K562 (cell line): ENCODE measurements at regions not wholly inside any gene's neighbourhood (a gene's known extent, or its start where the extent isn't known, plus 50 kb on each side); places are given as distances from the start of the nearest gene placed in this dataset.

ENCODE experiments used
- ATAC-seq: fragments of 200-7000 bp; cut with Tn5 transposase; 3 replicates; pipeline ENCODE4 v1.9.1; 2020; ENCODE audit warnings: moderate library complexity
- BruUV-seq: library from RNA; stranded (reverse); fragments of 400-500 nt; replicated peaks from 2 replicates; lab custom pipeline; 2021; lab: Mats Ljungman, UMichigan
- CTCF ChIA-PET: fragments of 300-600 bp; formaldehyde crosslinking; extraction: SDS; loops from one replicate; lab custom pipeline; 2021; ENCODE audit warnings: low intra/inter-chr PET ratio; lab: Yijun Ruan, JAX
- POLR2A ChIA-PET: fragments of 300-600, 350-650 bp; sonication (Branson Sonifier 250); formaldehyde crosslinking; extraction: SDS; loops from one replicate; lab custom pipeline; 2021; ENCODE audit warnings: antibody characterized with exemption, inconsistent platforms; lab: Yijun Ruan, JAX
- DNase-seq, 4 experiments: peaks; one replicate each; pipeline versions ENCODE4 v3.0.0 to v3.0.0-alpha.2; 2011 to 2018; ENCODE audit warnings: low spot score in 3 of 4, mixed read lengths in 3 of 4; ENCODE audit errors: extremely low read depth in 1 of 4
- FAIRE-seq: peaks from 2 replicates; lab custom pipeline; 2011; peaks lifted over from hg19 to GRCh38; lab: Jason Lieb, UNC
- H2AFZ ChIP-seq: 2 replicates; pipeline ENCODE4 v1.6.0; 2011; ENCODE audit warnings: low read depth, low read length, control low read depth, inconsistent platforms
- H3K27ac ChIP-seq: fragments of 200-600 bp; 3 replicates; pipeline ENCODE4 v1.8.0; 2011; ENCODE audit warnings: low read depth, mild to moderate bottlenecking, control low read depth, inconsistent platforms, low read length, moderate library complexity, mixed read lengths; ENCODE audit errors: extremely low read depth
- H3K27me3 ChIP-seq, 2 experiments: fragments of 300-600 bp in 1 of 2; 2 replicates in 1 of 2; 3 replicates in 1 of 2; pipeline versions ENCODE4 v1.6.0 to v1.8.0; 2011; ENCODE audit warnings: inconsistent platforms in 2 of 2, low read length in 2 of 2, mild to moderate bottlenecking in 1 of 2, mixed read lengths in 1 of 2, moderate library complexity in 1 of 2; ENCODE audit not compliant: control insufficient read depth in 2 of 2, insufficient read depth in 2 of 2
- H3K36me3 ChIP-seq: fragments of 300-600 bp; 3 replicates; pipeline ENCODE4 v1.8.0; 2011; ENCODE audit warnings: mild to moderate bottlenecking, low read length, inconsistent platforms; ENCODE audit not compliant: control insufficient read depth, insufficient read depth
- H3K4me1 ChIP-seq, 2 experiments: fragments of 200-600 bp in 1 of 2; replicated peaks in 1 of 2; 2 replicates in 1 of 2; 3 replicates in 1 of 2; pipeline versions ENCODE4 v1.5.1 to v1.8.0; 2011; ENCODE audit warnings: inconsistent platforms in 2 of 2, low read length in 2 of 2, mild to moderate bottlenecking in 1 of 2, mixed read lengths in 1 of 2, moderate library complexity in 1 of 2; ENCODE audit not compliant: control insufficient read depth in 2 of 2, insufficient read depth in 2 of 2
- H3K4me2 ChIP-seq: 2 replicates; pipeline ENCODE4 v1.6.1; 2011; ENCODE audit warnings: low read length, control low read depth, inconsistent platforms, mixed read lengths; ENCODE audit not compliant: insufficient read depth
- H3K4me3 ChIP-seq: fragments of 200-600 bp; sonication (generic), shearing (Covaris generic); 2 replicates; pipeline ENCODE4 v1.5.1; 2016; ENCODE audit warnings: control low read depth, inconsistent platforms
- H3K79me2 ChIP-seq: fragments of 200-600 bp; 3 replicates; pipeline ENCODE4 v1.8.0; 2011; ENCODE audit warnings: low read length, inconsistent platforms; ENCODE audit not compliant: control insufficient read depth, insufficient read depth
- H3K9ac ChIP-seq, 2 experiments: 2 replicates each; pipeline versions ENCODE4 v1.6.0 to v1.6.1; 2011; ENCODE audit warnings: low read depth in 2 of 2, low read length in 2 of 2, control low read depth in 1 of 2, inconsistent platforms in 1 of 2, mild to moderate bottlenecking in 1 of 2, mixed read lengths in 1 of 2; ENCODE audit not compliant: insufficient read depth in 1 of 2
- H3K9me1 ChIP-seq: one replicate; pipeline ENCODE4 v1.6.0; 2011; ENCODE audit warnings: inconsistent platforms, mild to moderate bottlenecking, low read length, moderate library complexity; ENCODE audit not compliant: control insufficient read depth, insufficient read depth
- H3K9me3 ChIP-seq: replicated peaks from 2 replicates; pipeline ENCODE4 v1.5.1; 2011; ENCODE audit warnings: low read depth, low read length, inconsistent platforms; ENCODE audit not compliant: control insufficient read depth, insufficient read depth
- H4K20me1 ChIP-seq: replicated peaks from 2 replicates; pipeline ENCODE4 v1.6.1; 2011; ENCODE audit warnings: low read length, inconsistent platforms, mixed read lengths; ENCODE audit not compliant: control insufficient read depth, insufficient read depth
- ETS2 ChIP-seq: IDR thresholded peaks from 2 replicates; pipeline ENCODE4 v1.6.1; 2016; ENCODE audit warnings: borderline replicate concordance, missing genetic modification characterization, mild to moderate bottlenecking, moderate library complexity, missing compliant biosample characterization; ENCODE audit not compliant: poor library complexity, severe bottlenecking
- HNRNPH1 ChIP-seq: fragments of 200-400 bp; formaldehyde crosslinking; optimal IDR thresholded peaks from 2 replicates; pipeline ENCODE3; 2017; ENCODE audit warnings: low read depth, mild to moderate bottlenecking, low read length, moderate library complexity
- MAFG ChIP-seq: fragments of 450-650 bp; conservative IDR thresholded peaks from 2 replicates; pipeline ENCODE4 v1.6.1; 2016; ENCODE audit warnings: missing genetic modification characterization, missing compliant biosample characterization
- NFE2L1 ChIP-seq: fragments of 450-650 bp; IDR thresholded peaks from 2 replicates; pipeline ENCODE4 v1.6.1; 2016; ENCODE audit warnings: missing genetic modification characterization, low read depth, mild to moderate bottlenecking, missing compliant biosample characterization, moderate library complexity, borderline replicate concordance
- PBX2 ChIP-seq, 2 experiments: IDR thresholded peaks in 1 of 2; conservative IDR thresholded peaks in 1 of 2; 2 replicates each; pipeline ENCODE4 v1.6.1; 2016; ENCODE audit warnings: low read depth in 2 of 2, mild to moderate bottlenecking in 1 of 2, missing compliant biosample characterization in 1 of 2, missing genetic modification characterization in 1 of 2, moderate library complexity in 1 of 2
- SIN3B ChIP-seq: fragments of 450-650 bp; IDR thresholded peaks from 2 replicates; pipeline ENCODE4 v1.6.1; 2017; ENCODE audit warnings: low read depth, mild to moderate bottlenecking, moderate library complexity
- SOX6 ChIP-seq: fragments of 450-650 bp; IDR thresholded peaks from 2 replicates; pipeline ENCODE4 v1.6.1; 2014; ENCODE audit warnings: mild to moderate bottlenecking
- SPI1 ChIP-seq: IDR thresholded peaks from 2 replicates; pipeline ENCODE4 v1.6.1; 2011; ENCODE audit warnings: low read depth, low read length, control low read depth, borderline replicate concordance
- THRB ChIP-seq: fragments of 450-650 bp; formaldehyde crosslinking; conservative IDR thresholded peaks from 2 replicates; pipeline ENCODE4 v1.4.0; 2022; ENCODE audit warnings: mild to moderate bottlenecking, missing genetic modification characterization
- ZBTB17 ChIP-seq: fragments of 450-650 bp; formaldehyde crosslinking; IDR thresholded peaks from 2 replicates; pipeline ENCODE4 v1.4.0; 2020; ENCODE audit warnings: mild to moderate bottlenecking
- ZNF174 ChIP-seq: fragments of 250-450 bp; sonication (Bioruptor Pico); IDR thresholded peaks from 2 replicates; pipeline ENCODE4 v1.4.0; 2020; ENCODE audit warnings: mild to moderate bottlenecking
- ZNF282 ChIP-seq: sonication (generic); formaldehyde crosslinking; IDR thresholded peaks from 2 replicates; pipeline ENCODE4 v1.8.1; 2023; ENCODE audit warnings: missing genetic modification reagents
- ZNF316 ChIP-seq: fragments of 450-650 bp; IDR thresholded peaks from 2 replicates; pipeline ENCODE4 v1.6.1; 2016
- ZNF449 ChIP-seq: fragments of 250-450 bp; sonication (Bioruptor Pico); IDR thresholded peaks from 2 replicates; pipeline ENCODE4 v1.8.0; 2022; ENCODE audit warnings: moderate library complexity, mild to moderate bottlenecking, inconsistent platforms
- ZNF586 ChIP-seq: fragments of 450-650 bp; formaldehyde crosslinking; conservative IDR thresholded peaks from 2 replicates; pipeline ENCODE4 v1.4.0; 2020; ENCODE audit warnings: mild to moderate bottlenecking, moderate library complexity
- WGBS: fragments of 100-300 bp; shearing (Covaris generic); methylation state at CpG from one replicate; pipeline ENCODE4 v1.1.6; 2016; ENCODE audit warnings: low coverage, mixed read lengths; ENCODE audit not compliant: insufficient coverage; ENCODE audit errors: missing lambda C conversion rate; 5-methylcytosine and 5-hydroxymethylcytosine counted together
- in situ Hi-C: fragments of 300-500 bp; cut with MboI; formaldehyde crosslinking; loops from 4 replicates; pipeline ENCODE4 v1.15.0; 2018; ENCODE audit warnings: inconsistent platforms, mixed read lengths
- intact Hi-C: fragments of 100-400 bp; cut with micrococcal nuclease; formaldehyde crosslinking; loops from 2 replicates; pipeline ENCODE4 v1.14.2; 2022

GRCh38 chr4:81590596-81590995 lies 118.9 kb upstream of the RASGEF1B start:
- Histone ChIP-seq H3K4me2 (no peak overlapping the region), H3K9me1 (no peaks in the 10 kb centered on the region), H3K9ac (no peak overlapping the region), H3K9me3 (no peaks in the 10 kb centered on the region), H3K4me3 (no peak overlapping the region), H2AFZ (no peak overlapping the region), H3K27me3 (0 out of 5 replicates have a peak, but pooled peaks cover 0 to 2% of the 10 kb centered on the region in 2 experiments), H3K36me3 (no peaks in the 10 kb centered on the region), H4K20me1 (no peaks in the 10 kb centered on the region), H3K4me1 (no peaks in the 10 kb centered on the region), H3K79me2 (no peaks in the 10 kb centered on the region), H3K27ac (no peak overlapping the region)
- POLR2A ChIA-PET: interaction anchor here (0.5 kb wide), 1 partner anchor 1236 kb away, joined by 3 read pairs; no protein-coding TSS in a partner anchor
- TF ChIP-seq ZBTB17: no peak
- TF ChIP-seq ETS2 (tag): no peak
- TF ChIP-seq ZNF586 (CRISPR knock-in tag): no peak
- no peak for TF ChIP-seq ZNF316
- TF ChIP-seq THRB (CRISPR knock-in tag): no peak
- no peak for TF ChIP-seq SPI1
- no peak for TF ChIP-seq ZNF282
- TF ChIP-seq HNRNPH1: no peak
- no peak for TF ChIP-seq MAFG (tag)
- TF ChIP-seq SIN3B: no peak
- TF ChIP-seq NFE2L1 (tag): no peak
- TF ChIP-seq SOX6: no peak
- no peak for TF ChIP-seq PBX2 (CRISPR knock-in tag; IDR thresholded peaks at IDR 0.05; ENCODE audit: low read depth)
- TF ChIP-seq PBX2 (tag; conservative IDR thresholded peaks at IDR 0.05; ENCODE audit: low read depth): no peak
- TF ChIP-seq ZNF174: no peak
- TF ChIP-seq ZNF449 (CRISPR knock-in tag): no peak
- CTCF ChIA-PET: no interaction called here
- BruUV-seq: no TSS peak
- FAIRE-seq (no peak), ATAC-seq (no peak), DNase-seq (no peak)
- in situ Hi-C loops: no loop called here
- 0% methylated on average over 1 of the region's 1 CpG for WGBS
- intact Hi-C loops: no loop called here
